ENCODE measurements at regions not wholly inside any gene's neighbourhood (a gene's known extent, or its start where the extent isn't known, plus 50 kb on each side); places are given as distances from the start of the nearest gene placed in this dataset.

DNA sequence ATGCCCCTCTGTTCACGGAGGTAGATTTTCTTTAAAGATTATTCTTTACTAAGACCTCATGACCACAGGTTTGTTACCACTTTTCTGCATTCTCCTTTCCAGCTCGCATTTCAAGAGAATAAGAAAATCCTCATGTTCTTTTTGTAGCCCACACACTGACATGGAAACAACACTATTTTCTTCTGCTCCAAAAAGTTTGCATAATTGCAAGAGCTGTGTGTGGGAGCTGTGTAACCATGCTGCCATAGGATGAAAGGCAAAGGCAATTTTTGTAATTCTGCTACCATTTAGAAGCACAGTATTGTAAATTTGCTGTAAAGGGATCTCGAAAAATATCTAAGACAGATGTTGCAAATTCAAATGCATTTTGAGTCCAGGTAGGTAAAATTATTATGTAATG, 302.4 kb upstream of the EMCN start:
- TF ChIP-seq POLR2A (IDR thresholded peaks at IDR 0.05): no peak
- TF ChIP-seq, protein P1, sequence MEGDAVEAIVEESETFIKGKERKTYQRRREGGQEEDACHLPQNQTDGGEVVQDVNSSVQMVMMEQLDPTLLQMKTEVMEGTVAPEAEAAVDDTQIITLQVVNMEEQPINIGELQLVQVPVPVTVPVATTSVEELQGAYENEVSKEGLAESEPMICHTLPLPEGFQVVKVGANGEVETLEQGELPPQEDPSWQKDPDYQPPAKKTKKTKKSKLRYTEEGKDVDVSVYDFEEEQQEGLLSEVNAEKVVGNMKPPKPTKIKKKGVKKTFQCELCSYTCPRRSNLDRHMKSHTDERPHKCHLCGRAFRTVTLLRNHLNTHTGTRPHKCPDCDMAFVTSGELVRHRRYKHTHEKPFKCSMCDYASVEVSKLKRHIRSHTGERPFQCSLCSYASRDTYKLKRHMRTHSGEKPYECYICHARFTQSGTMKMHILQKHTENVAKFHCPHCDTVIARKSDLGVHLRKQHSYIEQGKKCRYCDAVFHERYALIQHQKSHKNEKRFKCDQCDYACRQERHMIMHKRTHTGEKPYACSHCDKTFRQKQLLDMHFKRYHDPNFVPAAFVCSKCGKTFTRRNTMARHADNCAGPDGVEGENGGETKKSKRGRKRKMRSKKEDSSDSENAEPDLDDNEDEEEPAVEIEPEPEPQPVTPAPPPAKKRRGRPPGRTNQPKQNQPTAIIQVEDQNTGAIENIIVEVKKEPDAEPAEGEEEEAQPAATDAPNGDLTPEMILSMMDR (IDR thresholded peaks at IDR 0.05 in 4 of 5, conservative IDR thresholded peaks at IDR 0.05 in 1 of 5): no peak
- Histone ChIP-seq H3K27me3 (no peaks in the 10 kb centered on the region), H3K4me3 (no peak overlapping the region), H3K27ac (no peak overlapping the region), H3K36me3 (no peaks in the 10 kb centered on the region), H3K9me3 (no peaks in the 10 kb centered on the region), H3K4me1 (no peaks in the 10 kb centered on the region)
- in situ Hi-C loops (cut with MboI; ENCODE audit: low sequenced_read_pairs in 4 of 4): no loop called here
- no peak for DNase-seq
- intact Hi-C loops (cut with DNase I; ENCODE audit: low total_unique reads): no loop called here
- ATAC-seq: no peak

DNA sequence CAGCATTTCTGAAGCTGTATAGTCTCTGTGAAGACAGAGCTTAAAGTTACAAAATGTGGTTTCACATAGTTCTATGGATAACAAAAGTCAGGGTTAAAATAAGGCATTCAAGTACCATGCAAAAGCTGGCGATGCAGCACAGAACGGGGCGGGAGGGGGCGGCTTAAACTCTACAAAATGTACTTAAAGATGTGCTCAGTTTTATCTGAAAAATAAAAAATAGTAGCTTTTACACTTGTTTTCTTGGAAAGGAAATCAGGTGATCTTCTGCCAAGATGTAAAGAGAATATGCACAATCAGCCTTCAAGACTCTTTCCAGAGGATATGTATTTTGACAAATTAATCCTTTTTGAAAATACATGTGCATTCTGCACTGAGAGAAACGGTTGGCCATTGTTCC, 301.7 kb upstream of the EMCN start:
- Histone ChIP-seq H3K9me3 (no peaks in the 10 kb centered on the region), H3K4me3 (no peak overlapping the region), H3K27ac (no peak overlapping the region), H3K27me3 (no peaks in the 10 kb centered on the region), H3K4me1 (no peaks in the 10 kb centered on the region), H3K36me3 (no peaks in the 10 kb centered on the region)
- no peak for TF ChIP-seq POLR2A (IDR thresholded peaks at IDR 0.05)
- TF ChIP-seq, protein P1 (IDR thresholded peaks at IDR 0.05 in 4 of 5, conservative IDR thresholded peaks at IDR 0.05 in 1 of 5): no peak
- intact Hi-C loops (cut with DNase I; ENCODE audit: low total_unique reads) (no loop called here), in situ Hi-C loops (cut with MboI; ENCODE audit: low sequenced_read_pairs in 4 of 4) (no loop called here)
- no peak for ATAC-seq
- DNase-seq: no peak

DNA sequence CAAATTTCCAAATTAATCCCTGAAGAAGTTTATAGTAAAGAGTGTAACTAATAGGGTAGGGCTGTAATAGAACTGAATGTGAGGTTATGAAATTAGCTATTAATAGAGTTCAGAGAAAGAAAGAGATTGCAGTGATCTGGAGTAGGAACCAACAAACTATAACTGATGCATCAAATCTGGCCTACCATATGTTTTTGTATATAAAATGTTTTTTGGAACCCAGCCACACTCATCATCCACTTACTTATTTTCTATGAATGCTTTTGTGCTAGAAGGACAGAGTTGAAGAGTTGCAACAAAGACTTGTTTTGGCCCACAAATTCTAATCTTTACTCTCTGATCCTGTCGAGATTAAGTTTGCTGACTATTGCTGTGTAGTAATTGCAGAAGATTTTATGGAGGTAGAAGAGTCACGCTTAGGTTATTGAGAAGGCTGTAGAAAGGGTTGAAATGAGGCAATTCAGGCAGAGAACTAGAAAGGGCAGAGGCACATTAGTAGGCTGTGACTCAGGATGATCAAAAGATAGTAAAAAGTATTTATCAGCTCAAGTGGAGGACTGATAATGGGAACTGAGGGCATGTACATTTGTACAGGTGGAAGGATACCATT, 298.7 kb upstream of the EMCN start:
- Histone ChIP-seq H3K27ac (no peak overlapping the region), H3K27me3 (no peaks in the 10 kb centered on the region), H3K36me3 (no peaks in the 10 kb centered on the region), H3K4me3 (no peak overlapping the region), H3K9me3 (no peaks in the 10 kb centered on the region), H3K4me1 (no peaks in the 10 kb centered on the region)
- in situ Hi-C loops (cut with MboI; ENCODE audit: low sequenced_read_pairs in 4 of 4) (no loop called here), intact Hi-C loops (cut with DNase I; ENCODE audit: low total_unique reads) (no loop called here)
- TF ChIP-seq, protein P1 (IDR thresholded peaks at IDR 0.05 in 4 of 5, conservative IDR thresholded peaks at IDR 0.05 in 1 of 5): no peak
- TF ChIP-seq POLR2A (IDR thresholded peaks at IDR 0.05): no peak
- DNase-seq (no peak), ATAC-seq (no peak)

DNA sequence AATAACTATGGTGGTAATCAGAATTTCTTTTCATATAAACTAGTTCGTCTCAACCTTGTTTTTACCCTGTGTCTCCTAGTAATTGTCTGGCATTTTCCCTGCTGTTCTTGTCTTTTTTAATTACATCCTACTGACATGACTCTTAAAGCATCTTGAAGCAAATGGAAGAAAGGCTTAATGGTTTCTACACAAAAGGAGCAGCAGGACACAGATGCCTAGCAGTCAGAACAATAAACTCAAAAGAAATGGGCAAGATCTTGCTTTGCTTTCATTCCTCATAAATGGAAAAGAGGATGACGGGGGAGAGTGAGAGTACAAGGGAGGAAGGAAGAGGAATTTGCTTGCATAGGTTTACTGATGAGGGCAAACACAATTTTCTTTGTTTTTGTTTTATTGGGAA, 293.2 kb upstream of the EMCN start:
- H3K27ac ChIP-seq: no peak overlapping the region
- H3K36me3 ChIP-seq: no peaks in the 10 kb centered on the region
- intact Hi-C loops (cut with DNase I; ENCODE audit: low total_unique reads): no loop called here
- no peaks in the 10 kb centered on the region for H3K4me1 ChIP-seq
- DNase-seq (no peak), ATAC-seq (no peak)
- in situ Hi-C loops (cut with MboI; ENCODE audit: low sequenced_read_pairs in 4 of 4): no loop called here
- TF ChIP-seq, protein P1 (IDR thresholded peaks at IDR 0.05 in 4 of 5, conservative IDR thresholded peaks at IDR 0.05 in 1 of 5): no peak
- TF ChIP-seq POLR2A (IDR thresholded peaks at IDR 0.05): no peak
- H3K27me3 ChIP-seq: no peaks in the 10 kb centered on the region
- H3K4me3 ChIP-seq: no peak overlapping the region
- H3K9me3 ChIP-seq: no peaks in the 10 kb centered on the region

DNA sequence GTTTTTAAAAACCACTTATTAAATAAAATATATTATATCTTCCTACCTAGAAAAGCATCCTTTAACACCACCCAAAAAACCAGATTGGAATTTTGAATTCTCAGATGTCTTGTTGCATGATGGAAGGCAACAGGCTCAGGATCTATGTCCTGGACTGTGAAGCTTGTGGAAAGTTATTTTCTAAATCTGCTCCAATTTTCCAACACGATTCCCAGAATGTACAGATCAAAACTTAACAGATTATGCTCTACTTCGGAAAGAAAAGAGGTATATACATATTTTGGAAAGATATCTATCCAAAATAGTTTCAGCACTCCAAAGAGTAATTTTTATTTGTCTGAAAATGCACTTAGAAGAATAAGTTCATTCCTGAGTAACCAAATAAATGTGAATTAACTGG, 291.7 kb upstream of the EMCN start:
- intact Hi-C loops (cut with DNase I; ENCODE audit: low total_unique reads) (no loop called here), in situ Hi-C loops (cut with MboI; ENCODE audit: low sequenced_read_pairs in 4 of 4) (no loop called here)
- ATAC-seq (no peak), DNase-seq (no peak)
- TF ChIP-seq, protein P1 (IDR thresholded peaks at IDR 0.05 in 4 of 5, conservative IDR thresholded peaks at IDR 0.05 in 1 of 5): no peak
- TF ChIP-seq POLR2A (IDR thresholded peaks at IDR 0.05): no peak
- Histone ChIP-seq H3K9me3 (no peaks in the 10 kb centered on the region), H3K4me1 (no peaks in the 10 kb centered on the region), H3K27ac (no peak overlapping the region), H3K36me3 (no peaks in the 10 kb centered on the region), H3K27me3 (no peaks in the 10 kb centered on the region), H3K4me3 (no peak overlapping the region)

All from gastrocnemius medialis (tissue), 4 donors.